Right renal pelvis (tissue), 4 donors: ENCODE measurements at regions not wholly inside any gene's neighbourhood (a gene's known extent, or its start where the extent isn't known, plus 50 kb on each side); places are given as distances from the start of the nearest gene placed in this dataset.
"Not testable (repeated sequence)": the region's sequence is repeated elsewhere in the genome, so short reads cannot be mapped to it uniquely, and the experiment has no call there.

Experiments used
- DNase-seq, 4 donors: peaks; one replicate each; pipeline ENCODE4 v3.0.0-alpha.2; 2013; ENCODE audit warnings: low read depth in 4 of 4, low spot score in 3 of 4, missing footprints in 1 of 4

GRCh38 chr4:17024425-17024824 is 126.0 kb upstream of the LDB2 start:
- no peak for DNase-seq

- DNase-seq = no peak
Measured at GRCh38 chr4:17020901-17021300, 122.5 kb upstream of the LDB2 start.

GRCh38 chr4:17020451-17020850 is 122.0 kb upstream of the LDB2 start:
- DNase-seq = no peak

GRCh38 chr4:17018621-17019020 is 120.2 kb upstream of the LDB2 start:
- not testable (repeated sequence) for DNase-seq

- DNase-seq = no peak
Measured at GRCh38 chr4:17018013-17018412, 119.6 kb upstream of the LDB2 start.

- no peak for DNase-seq
Measured at GRCh38 chr4:17013382-17014006, 115.0 kb upstream of the LDB2 start.

GRCh38 chr4:17012451-17012850 is 114.0 kb upstream of the LDB2 start:
- no peak for DNase-seq

- DNase-seq = no peak
Measured at GRCh38 chr4:17010426-17011087, 112.1 kb upstream of the LDB2 start.

GRCh38 chr4:17009871-17010367 is 111.5 kb upstream of the LDB2 start:
- no peak for DNase-seq

- no peak for DNase-seq
Measured at GRCh38 chr4:17008834-17009345, 110.4 kb upstream of the LDB2 start.

- DNase-seq = not testable (repeated sequence)
Measured at GRCh38 chr4:17003606-17004392, 105.4 kb upstream of the LDB2 start.

GRCh38 chr4:16995451-16995850 is 97.0 kb upstream of the LDB2 start:
- no peak for DNase-seq

GRCh38 chr4:16993956-16994840 is 95.8 kb upstream of the LDB2 start:
- no peak for DNase-seq

- DNase-seq = no peak
Measured at GRCh38 chr4:16992566-16993225, 94.3 kb upstream of the LDB2 start.

GRCh38 chr4:16991450-16991849 is 93.0 kb upstream of the LDB2 start:
- DNase-seq = no peak

GRCh38 chr4:16989371-16989770 is 90.9 kb upstream of the LDB2 start:
- no peak for DNase-seq

- DNase-seq = no peak
Measured at GRCh38 chr4:16988814-16989213, 90.4 kb upstream of the LDB2 start.

- DNase-seq = no peak
Measured at GRCh38 chr4:16977081-16977480, 78.6 kb upstream of the LDB2 start.

GRCh38 chr4:16969696-16970135 is 71.3 kb upstream of the LDB2 start:
- no peak for DNase-seq

GRCh38 chr4:16967722-16968121 is 69.3 kb upstream of the LDB2 start:
- no peak for DNase-seq
